ENCODE measurements at regions not wholly inside any gene's neighbourhood (a gene's known extent, or its start where the extent isn't known, plus 50 kb on each side); places are given as distances from the start of the nearest gene placed in this dataset.
"Not testable (repeated sequence)": the region's sequence is repeated elsewhere in the genome, so short reads cannot be mapped to it uniquely, and the experiment has no call there.

DNA sequence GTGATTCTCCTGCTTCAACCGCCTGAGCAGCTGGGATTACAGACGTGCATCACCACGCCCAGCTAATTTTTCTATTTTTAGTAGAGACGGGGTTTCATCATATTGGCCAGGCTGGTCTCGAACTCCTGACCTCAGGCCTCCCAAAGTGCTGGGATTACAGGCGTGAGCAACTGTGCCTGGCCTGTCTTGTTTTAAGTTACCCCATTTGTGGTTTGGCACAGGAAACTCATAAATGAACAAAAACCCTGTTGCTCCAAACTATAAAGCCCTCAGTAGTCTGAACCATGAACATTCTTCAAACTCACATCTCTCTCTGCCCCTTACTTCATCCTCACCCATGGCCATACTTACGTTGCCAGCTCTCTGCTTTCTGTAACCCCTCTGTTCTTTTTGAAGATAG is 61.7 kb downstream of the RHOU start:
- H3K36me3 ChIP-seq; H3K9me3 ChIP-seq; DNase-seq; H3K4me3 ChIP-seq (ENCODE audit: low read depth, low read length); H3K4me1 ChIP-seq; H3K27me3 ChIP-seq: not testable (repeated sequence)

DNA sequence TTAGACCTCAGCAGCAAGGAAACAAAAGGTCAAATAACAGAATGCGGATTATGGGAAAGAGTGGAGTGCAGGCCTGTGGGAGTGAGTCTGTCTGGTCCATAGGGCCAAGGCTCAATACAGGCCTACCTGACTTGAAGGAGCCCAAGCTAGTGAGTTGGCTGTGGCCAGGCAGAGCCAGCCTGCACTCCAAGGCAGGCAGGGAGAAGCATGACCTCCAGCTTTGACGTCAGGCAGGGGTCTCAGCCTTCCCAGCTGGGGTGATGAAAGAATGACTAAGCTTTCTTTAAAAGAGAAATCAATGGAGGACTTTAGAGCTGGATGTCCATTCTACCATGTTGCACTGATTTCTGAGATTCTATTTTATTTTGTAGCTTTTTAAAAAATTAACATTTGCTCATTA is 62.8 kb downstream of the RHOU start:
- no peaks in the 10 kb centered on the region for H3K27me3 ChIP-seq
- no peaks in the 10 kb centered on the region for H3K36me3 ChIP-seq
- H3K4me1 ChIP-seq: peaks cover 10% of the 10 kb centered on the region
- no peak for TF ChIP-seq CTCF (IDR thresholded peaks at IDR 0.05; ENCODE audit: low read depth, low read length)
- no peak overlapping the region for H3K4me3 ChIP-seq (ENCODE audit: low read depth, low read length)
- DNase-seq: no peak
- no peaks in the 10 kb centered on the region for H3K9me3 ChIP-seq

DNA sequence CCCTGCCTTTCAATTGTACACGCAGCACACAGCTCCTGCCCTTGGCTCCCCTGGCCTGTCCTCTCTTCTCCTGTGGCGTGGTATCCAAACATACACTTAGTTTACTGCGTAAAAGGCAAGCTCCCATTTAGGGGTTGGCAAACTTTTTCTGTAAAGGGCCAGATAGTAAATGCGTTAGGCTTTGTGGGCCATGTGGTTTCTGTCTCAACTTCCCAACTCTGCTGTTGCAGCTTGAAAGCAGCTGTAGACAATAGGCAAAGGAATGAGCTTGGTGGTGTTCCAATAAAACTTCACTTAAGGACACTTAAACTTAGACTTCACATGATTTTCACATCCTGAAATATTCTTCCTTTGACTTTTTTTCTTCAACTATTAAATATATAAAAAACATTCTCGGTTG is 63.3 kb downstream of the RHOU start:
- no peaks in the 10 kb centered on the region for H3K36me3 ChIP-seq
- TF ChIP-seq CTCF (IDR thresholded peaks at IDR 0.05; ENCODE audit: low read depth, low read length): no peak
- peaks cover 10% of the 10 kb centered on the region for H3K4me1 ChIP-seq
- H3K27me3 ChIP-seq: no peaks in the 10 kb centered on the region
- no peak overlapping the region for H3K4me3 ChIP-seq (ENCODE audit: low read depth, low read length)
- no peaks in the 10 kb centered on the region for H3K9me3 ChIP-seq
- DNase-seq: no peak

GRCh38 chr1:228799924-228800323 is 64.6 kb downstream of the RHOU start:
- Histone ChIP-seq H3K27me3 (no peaks in the 10 kb centered on the region), H3K9me3 (no peaks in the 10 kb centered on the region), H3K4me1 (peaks cover 10% of the 10 kb centered on the region), H3K36me3 (no peaks in the 10 kb centered on the region), H3K4me3 (ENCODE audit: low read depth, low read length) (no peak overlapping the region)
- DNase-seq: no peak
- no peak for TF ChIP-seq CTCF (IDR thresholded peaks at IDR 0.05; ENCODE audit: low read depth, low read length)

DNA sequence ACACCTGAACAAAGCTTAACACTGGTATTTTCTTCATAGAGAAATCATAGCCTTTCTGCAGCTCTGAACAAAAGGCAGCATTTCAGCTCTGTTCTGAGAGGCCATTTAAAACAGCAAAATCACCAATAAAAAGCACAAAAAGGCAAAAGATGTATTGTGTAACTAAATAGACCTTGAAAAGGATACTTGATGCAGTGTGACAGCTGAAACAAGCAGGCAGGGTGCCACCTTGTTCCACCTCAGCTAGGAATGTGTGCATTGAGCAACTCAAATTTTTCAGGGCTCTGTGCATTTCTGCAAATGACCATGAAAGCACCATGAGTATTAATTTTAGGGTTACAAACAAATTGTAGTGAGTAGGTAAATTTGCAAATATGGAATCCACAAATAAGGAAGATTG is 65.8 kb downstream of the RHOU start:
- Histone ChIP-seq H3K36me3 (no peaks in the 10 kb centered on the region), H3K27me3 (no peaks in the 10 kb centered on the region), H3K4me1 (peaks cover 10% of the 10 kb centered on the region), H3K4me3 (ENCODE audit: low read depth, low read length) (no peak overlapping the region), H3K9me3 (no peaks in the 10 kb centered on the region)
- DNase-seq: no peak
- no peak for TF ChIP-seq CTCF (IDR thresholded peaks at IDR 0.05; ENCODE audit: low read depth, low read length)

GRCh38 chr1:228802386-228803220 is 67.3 kb downstream of the RHOU start:
- Histone ChIP-seq H3K27me3 (no peaks in the 10 kb centered on the region), H3K4me1 (peaks cover 10% of the 10 kb centered on the region), H3K36me3 (no peaks in the 10 kb centered on the region), H3K4me3 (ENCODE audit: low read depth, low read length) (no peak overlapping the region), H3K9me3 (no peaks in the 10 kb centered on the region)
- no peak for TF ChIP-seq CTCF (IDR thresholded peaks at IDR 0.05; ENCODE audit: low read depth, low read length)
- peak; percentile 36 for DNase-seq

Measured in BE2C (cell line).